Mesenchymal stem cell (in vitro differentiated cells and primary cell): ENCODE measurements at regions not wholly inside any gene's neighbourhood (a gene's known extent, or its start where the extent isn't known, plus 50 kb on each side); places are given as distances from the start of the nearest gene placed in this dataset.
"Not testable (repeated sequence)": the region's sequence is repeated elsewhere in the genome, so short reads cannot be mapped to it uniquely, and the experiment has no call there.

ENCODE experiments used
- DNase-seq: peaks from one replicate; pipeline ENCODE4 v3.0.0-alpha.2; 2013
- H2AFZ ChIP-seq: one replicate; pipeline ENCODE4 v1.6.1; 2013; ENCODE audit warnings: low read depth, mild to moderate bottlenecking, control low read depth, inconsistent platforms, low read length, moderate library complexity
- H2AK5ac ChIP-seq: 2 replicates; pipeline ENCODE4 v1.6.1; 2013; ENCODE audit warnings: low read length, moderate library complexity, mild to moderate bottlenecking, inconsistent platforms; ENCODE audit not compliant: severe bottlenecking
- H2BK120ac ChIP-seq: one replicate; pipeline ENCODE4 v1.6.1; 2013; ENCODE audit warnings: low read depth, mild to moderate bottlenecking, inconsistent platforms, low read length, moderate library complexity
- H2BK12ac ChIP-seq, 2 experiments: one replicate each; pipeline ENCODE4 v1.6.1; 2013; ENCODE audit warnings: inconsistent platforms in 2 of 2, low read length in 2 of 2, mild to moderate bottlenecking in 2 of 2, moderate library complexity in 2 of 2, control low read depth in 1 of 2
- H2BK15ac ChIP-seq: one replicate; pipeline ENCODE4 v1.6.1; 2013; ENCODE audit warnings: mild to moderate bottlenecking, low read depth, inconsistent platforms; ENCODE audit not compliant: poor library complexity, severe bottlenecking
- H2BK5ac ChIP-seq: 2 replicates; pipeline ENCODE4 v1.6.1; 2013; ENCODE audit warnings: low read depth, mild to moderate bottlenecking, low read length, control low read depth, inconsistent platforms; ENCODE audit not compliant: poor library complexity, severe bottlenecking
- H3K14ac ChIP-seq, 2 experiments: one replicate each; pipeline ENCODE4 v1.6.1; 2013; ENCODE audit warnings: inconsistent platforms in 2 of 2, low read length in 2 of 2, control low read depth in 1 of 2, mild to moderate bottlenecking in 1 of 2, moderate library complexity in 1 of 2
- H3K18ac ChIP-seq, 2 experiments: one replicate each; pipeline ENCODE4 v1.6.1; 2013; ENCODE audit warnings: inconsistent platforms in 2 of 2, low read length in 2 of 2, control low read depth in 1 of 2, low read depth in 1 of 2, mild to moderate bottlenecking in 1 of 2
- H3K23ac ChIP-seq, 2 experiments: one replicate each; pipeline ENCODE4 v1.6.1; 2013; ENCODE audit warnings: inconsistent platforms in 2 of 2, low read length in 2 of 2, mild to moderate bottlenecking in 2 of 2, moderate library complexity in 2 of 2, control low read depth in 1 of 2
- H3K27ac ChIP-seq: 2 replicates; pipeline ENCODE4 v1.5.1; 2013; ENCODE audit warnings: mild to moderate bottlenecking, moderate library complexity, low read length, control low read depth, inconsistent platforms; ENCODE audit not compliant: poor library complexity, severe bottlenecking
- H3K27me3 ChIP-seq, 2 experiments: 2 replicates each; pipeline versions ENCODE4 v1.6.1 to v1.7.0; 2013; ENCODE audit warnings: low read length in 2 of 2, mild to moderate bottlenecking in 2 of 2, moderate library complexity in 2 of 2, control low read depth in 1 of 2, inconsistent platforms in 1 of 2; ENCODE audit not compliant: control insufficient read depth in 1 of 2, insufficient read depth in 1 of 2
- H3K36me3 ChIP-seq, 2 experiments: 2 replicates each; pipeline versions ENCODE4 v1.6.1 to v1.7.0; 2013; ENCODE audit warnings: low read length in 2 of 2, control low read depth in 1 of 2, inconsistent platforms in 1 of 2, low read depth in 1 of 2, mild to moderate bottlenecking in 1 of 2; ENCODE audit not compliant: insufficient read depth in 2 of 2, control insufficient read depth in 1 of 2
- H3K4ac ChIP-seq, 2 experiments: one replicate each; pipeline ENCODE4 v1.6.1; 2013; ENCODE audit warnings: inconsistent platforms in 2 of 2, low read length in 2 of 2, mild to moderate bottlenecking in 2 of 2, moderate library complexity in 2 of 2, control low read depth in 1 of 2, low read depth in 1 of 2
- H3K4me1 ChIP-seq: 2 replicates; pipeline ENCODE4 v1.6.1; 2013; ENCODE audit warnings: low read depth, low read length, control low read depth; ENCODE audit not compliant: control insufficient read depth, insufficient read depth
- H3K4me2 ChIP-seq: 2 replicates; pipeline ENCODE4 v1.6.1; 2013; ENCODE audit warnings: low read length, mild to moderate bottlenecking, inconsistent platforms; ENCODE audit not compliant: poor library complexity, severe bottlenecking
- H3K4me3 ChIP-seq, 2 experiments: 2 replicates each; pipeline versions ENCODE4 v1.5.1 to v1.7.0; 2013; ENCODE audit warnings: low read length in 2 of 2, mild to moderate bottlenecking in 2 of 2, control low read depth in 1 of 2, low read depth in 1 of 2; ENCODE audit not compliant: insufficient read depth in 1 of 2
- H3K79me1 ChIP-seq: replicated peaks from 2 replicates; pipeline ENCODE4 v1.6.1; 2013; ENCODE audit warnings: mild to moderate bottlenecking, control low read depth, low read length, inconsistent platforms; ENCODE audit not compliant: poor library complexity, severe bottlenecking
- H3K9ac ChIP-seq: 2 replicates; pipeline ENCODE4 v1.7.0; 2013; ENCODE audit warnings: mild to moderate bottlenecking, low read length, moderate library complexity
- H3K9me3 ChIP-seq: 2 replicates; pipeline ENCODE4 v1.7.0; 2013; ENCODE audit warnings: mild to moderate bottlenecking, low read length; ENCODE audit not compliant: control insufficient read depth
- H4K8ac ChIP-seq: one replicate; pipeline ENCODE4 v1.6.1; 2013; ENCODE audit warnings: inconsistent platforms, mild to moderate bottlenecking, low read length, moderate library complexity
- H4K91ac ChIP-seq: one replicate; pipeline ENCODE4 v1.6.1; 2013; ENCODE audit warnings: mild to moderate bottlenecking, low read length, inconsistent platforms
- WGBS: methylation state at CpG from one replicate; pipeline ENCODE4 v1.1.7; 2013; ENCODE audit warnings: mixed read lengths; 5-methylcytosine and 5-hydroxymethylcytosine counted together

- Histone ChIP-seq H3K36me3 (no peaks in the 10 kb centered on the region), H3K4me3 (no peak overlapping the region)
- DNase-seq = no peak
These were observed 171.1 kb downstream of the URI1 start for GRCh38 chr19:30113186-30113585.

GRCh38 chr19:30114095-30114494 lies 172.1 kb downstream of the URI1 start:
- not testable (repeated sequence) for H2BK15ac ChIP-seq, H3K9me3 ChIP-seq, H3K4me2 ChIP-seq, H3K36me3 ChIP-seq, H3K23ac ChIP-seq, H3K9ac ChIP-seq, H3K18ac ChIP-seq, H3K27me3 ChIP-seq, H3K14ac ChIP-seq, DNase-seq, H2BK12ac ChIP-seq, H3K4ac ChIP-seq, H3K27ac ChIP-seq, H2AK5ac ChIP-seq, H2AFZ ChIP-seq, H4K8ac ChIP-seq, H3K4me3 ChIP-seq, H4K91ac ChIP-seq, H3K4me1 ChIP-seq, H3K79me1 ChIP-seq, H2BK5ac ChIP-seq, H2BK120ac ChIP-seq
- WGBS = 100% methylated on average over 2 of the region's 5 CpGs

More at GRCh38 chr19:30113186-30113585, 171.1 kb downstream of the URI1 start:
- no peak overlapping the region for H2BK15ac ChIP-seq
- no peak overlapping the region for H3K9ac ChIP-seq
- 63% methylated on average over 4 of the region's 5 CpGs for WGBS
- no peaks in the 10 kb centered on the region for H3K9me3 ChIP-seq
- H4K91ac ChIP-seq = no peak overlapping the region
- peaks cover 0 to 5% of the 10 kb centered on the region in 2 experiments for H3K27me3 ChIP-seq
- H3K27ac ChIP-seq = no peak overlapping the region
- no peaks in the 10 kb centered on the region for H3K4me1 ChIP-seq
- no peak overlapping the region for H2BK5ac ChIP-seq
- no peak overlapping the region for H3K4ac ChIP-seq
- H3K4me2 ChIP-seq = no peak overlapping the region
- no peaks in the 10 kb centered on the region for H3K79me1 ChIP-seq
- no peak overlapping the region for H4K8ac ChIP-seq
- no peak overlapping the region for H2AK5ac ChIP-seq
- H3K18ac ChIP-seq = no peak overlapping the region
- no peak overlapping the region for H3K23ac ChIP-seq
- H2BK12ac ChIP-seq = no peak overlapping the region
- no peak overlapping the region for H2AFZ ChIP-seq
- H2BK120ac ChIP-seq = no peak overlapping the region
- H3K14ac ChIP-seq = no peak overlapping the region

- Histone ChIP-seq H3K23ac (no peak overlapping the region), H2AK5ac (no peak overlapping the region), H3K9ac (no peak overlapping the region), H3K27ac (no peak overlapping the region), H3K4ac (no peak overlapping the region), H2BK15ac (no peak overlapping the region), H3K9me3 (no peaks in the 10 kb centered on the region), H4K8ac (no peak overlapping the region), H2BK120ac (no peak overlapping the region), H3K4me2 (no peak overlapping the region), H2BK5ac (no peak overlapping the region), H4K91ac (no peak overlapping the region), H3K36me3 (no peaks in the 10 kb centered on the region), H3K4me1 (no peaks in the 10 kb centered on the region), H3K14ac (no peak overlapping the region), H3K4me3 (no peak overlapping the region), H2BK12ac (no peak overlapping the region), H3K79me1 (no peaks in the 10 kb centered on the region), H2AFZ (no peak overlapping the region), H3K18ac (no peak overlapping the region), H3K27me3 (no peaks in the 10 kb centered on the region)
- DNase-seq = no peak
- WGBS = 83% methylated on average over 2 of the region's 2 CpGs
These were observed 173.9 kb downstream of the URI1 start for GRCh38 chr19:30115947-30116346.

GRCh38 chr19:30116530-30116929 lies 174.5 kb downstream of the URI1 start:
- H3K18ac ChIP-seq = no peak overlapping the region
- H3K79me1 ChIP-seq = no peaks in the 10 kb centered on the region
- no peak for DNase-seq
- no peaks in the 10 kb centered on the region for H3K27me3 ChIP-seq
- no peak overlapping the region for H2AFZ ChIP-seq
- H3K23ac ChIP-seq = no peak overlapping the region
- H3K4me1 ChIP-seq = no peaks in the 10 kb centered on the region
- H3K4ac ChIP-seq = no peak overlapping the region
- H4K8ac ChIP-seq = no peak overlapping the region
- no peak overlapping the region for H4K91ac ChIP-seq
- no peak overlapping the region for H3K4me3 ChIP-seq
- H3K9me3 ChIP-seq = no peaks in the 10 kb centered on the region
- no peak overlapping the region for H2BK5ac ChIP-seq
- no peak overlapping the region for H3K4me2 ChIP-seq
- no peak overlapping the region for H2BK15ac ChIP-seq
- H3K27ac ChIP-seq = no peak overlapping the region
- no peak overlapping the region for H2BK12ac ChIP-seq
- no peak overlapping the region for H2AK5ac ChIP-seq
- H3K36me3 ChIP-seq = no peaks in the 10 kb centered on the region
- no peak overlapping the region for H2BK120ac ChIP-seq
- H3K9ac ChIP-seq = no peak overlapping the region
- no peak overlapping the region for H3K14ac ChIP-seq
